ENCODE measurements at regions not wholly inside any gene's neighbourhood (a gene's known extent, or its start where the extent isn't known, plus 50 kb on each side); places are given as distances from the start of the nearest gene placed in this dataset.

DNA sequence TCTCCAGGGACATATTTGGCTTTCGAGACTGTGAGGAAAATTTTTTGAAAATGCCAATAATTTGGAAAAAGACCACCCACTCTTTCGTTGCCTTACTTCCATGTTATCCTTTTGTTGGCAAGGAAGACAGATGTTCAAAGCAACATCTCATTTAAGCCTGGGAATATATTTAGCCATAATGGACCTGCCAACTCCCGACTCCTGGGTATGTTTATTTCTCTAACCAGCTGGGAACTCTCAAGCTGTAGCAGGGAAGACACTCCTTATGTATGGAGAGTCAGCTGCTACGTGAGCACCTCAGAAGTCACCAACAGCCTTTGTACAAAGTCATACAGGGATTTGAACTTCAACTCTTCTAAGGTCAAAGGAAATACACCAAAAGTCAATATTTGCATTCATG is 96.5 kb upstream of the DAAM1 start:
- TF ChIP-seq, protein P1, sequence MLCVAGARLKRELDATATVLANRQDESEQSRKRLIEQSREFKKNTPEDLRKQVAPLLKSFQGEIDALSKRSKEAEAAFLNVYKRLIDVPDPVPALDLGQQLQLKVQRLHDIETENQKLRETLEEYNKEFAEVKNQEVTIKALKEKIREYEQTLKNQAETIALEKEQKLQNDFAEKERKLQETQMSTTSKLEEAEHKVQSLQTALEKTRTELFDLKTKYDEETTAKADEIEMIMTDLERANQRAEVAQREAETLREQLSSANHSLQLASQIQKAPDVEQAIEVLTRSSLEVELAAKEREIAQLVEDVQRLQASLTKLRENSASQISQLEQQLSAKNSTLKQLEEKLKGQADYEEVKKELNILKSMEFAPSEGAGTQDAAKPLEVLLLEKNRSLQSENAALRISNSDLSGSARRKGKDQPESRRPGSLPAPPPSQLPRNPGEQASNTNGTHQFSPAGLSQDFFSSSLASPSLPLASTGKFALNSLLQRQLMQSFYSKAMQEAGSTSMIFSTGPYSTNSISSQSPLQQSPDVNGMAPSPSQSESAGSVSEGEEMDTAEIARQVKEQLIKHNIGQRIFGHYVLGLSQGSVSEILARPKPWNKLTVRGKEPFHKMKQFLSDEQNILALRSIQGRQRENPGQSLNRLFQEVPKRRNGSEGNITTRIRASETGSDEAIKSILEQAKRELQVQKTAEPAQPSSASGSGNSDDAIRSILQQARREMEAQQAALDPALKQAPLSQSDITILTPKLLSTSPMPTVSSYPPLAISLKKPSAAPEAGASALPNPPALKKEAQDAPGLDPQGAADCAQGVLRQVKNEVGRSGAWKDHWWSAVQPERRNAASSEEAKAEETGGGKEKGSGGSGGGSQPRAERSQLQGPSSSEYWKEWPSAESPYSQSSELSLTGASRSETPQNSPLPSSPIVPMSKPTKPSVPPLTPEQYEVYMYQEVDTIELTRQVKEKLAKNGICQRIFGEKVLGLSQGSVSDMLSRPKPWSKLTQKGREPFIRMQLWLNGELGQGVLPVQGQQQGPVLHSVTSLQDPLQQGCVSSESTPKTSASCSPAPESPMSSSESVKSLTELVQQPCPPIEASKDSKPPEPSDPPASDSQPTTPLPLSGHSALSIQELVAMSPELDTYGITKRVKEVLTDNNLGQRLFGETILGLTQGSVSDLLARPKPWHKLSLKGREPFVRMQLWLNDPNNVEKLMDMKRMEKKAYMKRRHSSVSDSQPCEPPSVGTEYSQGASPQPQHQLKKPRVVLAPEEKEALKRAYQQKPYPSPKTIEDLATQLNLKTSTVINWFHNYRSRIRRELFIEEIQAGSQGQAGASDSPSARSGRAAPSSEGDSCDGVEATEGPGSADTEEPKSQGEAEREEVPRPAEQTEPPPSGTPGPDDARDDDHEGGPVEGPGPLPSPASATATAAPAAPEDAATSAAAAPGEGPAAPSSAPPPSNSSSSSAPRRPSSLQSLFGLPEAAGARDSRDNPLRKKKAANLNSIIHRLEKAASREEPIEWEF (IDR thresholded peaks at IDR 0.05; ENCODE audit: insufficient replicate concordance, low read depth, low read length) = no peak
- TF ChIP-seq, protein P2, sequence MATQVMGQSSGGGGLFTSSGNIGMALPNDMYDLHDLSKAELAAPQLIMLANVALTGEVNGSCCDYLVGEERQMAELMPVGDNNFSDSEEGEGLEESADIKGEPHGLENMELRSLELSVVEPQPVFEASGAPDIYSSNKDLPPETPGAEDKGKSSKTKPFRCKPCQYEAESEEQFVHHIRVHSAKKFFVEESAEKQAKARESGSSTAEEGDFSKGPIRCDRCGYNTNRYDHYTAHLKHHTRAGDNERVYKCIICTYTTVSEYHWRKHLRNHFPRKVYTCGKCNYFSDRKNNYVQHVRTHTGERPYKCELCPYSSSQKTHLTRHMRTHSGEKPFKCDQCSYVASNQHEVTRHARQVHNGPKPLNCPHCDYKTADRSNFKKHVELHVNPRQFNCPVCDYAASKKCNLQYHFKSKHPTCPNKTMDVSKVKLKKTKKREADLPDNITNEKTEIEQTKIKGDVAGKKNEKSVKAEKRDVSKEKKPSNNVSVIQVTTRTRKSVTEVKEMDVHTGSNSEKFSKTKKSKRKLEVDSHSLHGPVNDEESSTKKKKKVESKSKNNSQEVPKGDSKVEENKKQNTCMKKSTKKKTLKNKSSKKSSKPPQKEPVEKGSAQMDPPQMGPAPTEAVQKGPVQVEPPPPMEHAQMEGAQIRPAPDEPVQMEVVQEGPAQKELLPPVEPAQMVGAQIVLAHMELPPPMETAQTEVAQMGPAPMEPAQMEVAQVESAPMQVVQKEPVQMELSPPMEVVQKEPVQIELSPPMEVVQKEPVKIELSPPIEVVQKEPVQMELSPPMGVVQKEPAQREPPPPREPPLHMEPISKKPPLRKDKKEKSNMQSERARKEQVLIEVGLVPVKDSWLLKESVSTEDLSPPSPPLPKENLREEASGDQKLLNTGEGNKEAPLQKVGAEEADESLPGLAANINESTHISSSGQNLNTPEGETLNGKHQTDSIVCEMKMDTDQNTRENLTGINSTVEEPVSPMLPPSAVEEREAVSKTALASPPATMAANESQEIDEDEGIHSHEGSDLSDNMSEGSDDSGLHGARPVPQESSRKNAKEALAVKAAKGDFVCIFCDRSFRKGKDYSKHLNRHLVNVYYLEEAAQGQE (IDR thresholded peaks at IDR 0.05; ENCODE audit: low read depth, low read length) = no peak
- no peak for TF ChIP-seq MXI1 (IDR thresholded peaks at IDR 0.05; ENCODE audit: low read depth, low read length)
- no peak for TF ChIP-seq CTCF (IDR thresholded peaks at IDR 0.05 in 2 of 3, conservative IDR thresholded peaks at IDR 0.05 in 1 of 3; ENCODE audit: control insufficient read depth in 2 of 3, extremely low read depth in 1 of 3, insufficient read depth in 1 of 3, low read depth in 3 of 3, low read length in 3 of 3)
- no peak for TF ChIP-seq ATF3 (IDR thresholded peaks at IDR 0.05; ENCODE audit: borderline replicate concordance, extremely low read depth, low read depth, low read length)
- no peak for TF ChIP-seq RAD21 (IDR thresholded peaks at IDR 0.05; ENCODE audit: insufficient read depth, low read depth, low read length)
- TF ChIP-seq POLR2A (IDR thresholded peaks at IDR 0.05; ENCODE audit: low read depth, low read length) = no peak

Measured in GM12878 (cell line).